ENCODE measurements at regions not wholly inside any gene's neighbourhood (a gene's known extent, or its start where the extent isn't known, plus 50 kb on each side); places are given as distances from the start of the nearest gene placed in this dataset.

GRCh38 chr11:30712749-30713148, 126.6 kb upstream of the MPPED2 start:
- DNase-seq = no peak
- Histone ChIP-seq H3K27ac (ENCODE audit: low read length) (no peak overlapping the region), H3K4me1 (ENCODE audit: control insufficient read depth, insufficient read depth, low read length) (no peaks in the 10 kb centered on the region), H3K27me3 (ENCODE audit: control insufficient read depth, insufficient read depth, low read length) (no peaks in the 10 kb centered on the region), H3K36me3 (ENCODE audit: control insufficient read depth, insufficient read depth, low read length) (no peaks in the 10 kb centered on the region), H3K9me3 (ENCODE audit: control insufficient read depth, low read depth, low read length) (no peaks in the 10 kb centered on the region), H3K4me3 (ENCODE audit: low read length) (no peak overlapping the region)
- WGBS (ENCODE audit: insufficient coverage, low lambda C conversion rate) = no CpG with 5 or more reads among the region's 2 CpGs

- H3K27me3 ChIP-seq (ENCODE audit: control insufficient read depth, insufficient read depth, low read length) = no peaks in the 10 kb centered on the region
- no peak overlapping the region for H3K27ac ChIP-seq (ENCODE audit: low read length)
- H3K4me3 ChIP-seq (ENCODE audit: low read length) = no peak overlapping the region
- no peaks in the 10 kb centered on the region for H3K4me1 ChIP-seq (ENCODE audit: control insufficient read depth, insufficient read depth, low read length)
- H3K9me3 ChIP-seq (ENCODE audit: control insufficient read depth, low read depth, low read length) = no peaks in the 10 kb centered on the region
- no CpG with 5 or more reads among the region's 4 CpGs for WGBS (ENCODE audit: insufficient coverage, low lambda C conversion rate)
- DNase-seq = no peak
- no peaks in the 10 kb centered on the region for H3K36me3 ChIP-seq (ENCODE audit: control insufficient read depth, insufficient read depth, low read length)
Measured at GRCh38 chr11:30710221-30710620, 124.1 kb upstream of the MPPED2 start.

- Histone ChIP-seq H3K4me1 (ENCODE audit: control insufficient read depth, insufficient read depth, low read length) (no peaks in the 10 kb centered on the region), H3K27ac (ENCODE audit: low read length) (no peak overlapping the region), H3K36me3 (ENCODE audit: control insufficient read depth, insufficient read depth, low read length) (no peaks in the 10 kb centered on the region), H3K27me3 (ENCODE audit: control insufficient read depth, insufficient read depth, low read length) (no peaks in the 10 kb centered on the region), H3K9me3 (ENCODE audit: control insufficient read depth, low read depth, low read length) (no peaks in the 10 kb centered on the region), H3K4me3 (ENCODE audit: low read length) (no peak overlapping the region)
- DNase-seq = no peak
Measured at GRCh38 chr11:30707110-30707509, 121.0 kb upstream of the MPPED2 start.

GRCh38 chr11:30705913-30706675, 119.9 kb upstream of the MPPED2 start:
- Histone ChIP-seq H3K27ac (ENCODE audit: low read length) (no peak overlapping the region), H3K4me1 (ENCODE audit: control insufficient read depth, insufficient read depth, low read length) (no peaks in the 10 kb centered on the region), H3K27me3 (ENCODE audit: control insufficient read depth, insufficient read depth, low read length) (no peaks in the 10 kb centered on the region), H3K36me3 (ENCODE audit: control insufficient read depth, insufficient read depth, low read length) (no peaks in the 10 kb centered on the region), H3K9me3 (ENCODE audit: control insufficient read depth, low read depth, low read length) (no peaks in the 10 kb centered on the region), H3K4me3 (ENCODE audit: low read length) (no peak overlapping the region)
- WGBS (ENCODE audit: insufficient coverage, low lambda C conversion rate) = 43% methylated on average over 1 of the region's 2 CpGs
- DNase-seq = no peak

- no CpG with 5 or more reads among the region's 2 CpGs for WGBS (ENCODE audit: insufficient coverage, low lambda C conversion rate)
Measured at GRCh38 chr11:30698425-30698824, 112.3 kb upstream of the MPPED2 start.

GRCh38 chr11:30697032-30697431, 110.9 kb upstream of the MPPED2 start:
- H3K27ac ChIP-seq (ENCODE audit: low read length) = no peak overlapping the region
- H3K9me3 ChIP-seq (ENCODE audit: control insufficient read depth, low read depth, low read length) = no peaks in the 10 kb centered on the region
- no peak overlapping the region for H3K4me3 ChIP-seq (ENCODE audit: low read length)
- DNase-seq = no peak
- H3K27me3 ChIP-seq (ENCODE audit: control insufficient read depth, insufficient read depth, low read length) = no peaks in the 10 kb centered on the region
- no peaks in the 10 kb centered on the region for H3K36me3 ChIP-seq (ENCODE audit: control insufficient read depth, insufficient read depth, low read length)
- WGBS (ENCODE audit: insufficient coverage, low lambda C conversion rate) = no CpG with 5 or more reads among the region's 4 CpGs
- no peaks in the 10 kb centered on the region for H3K4me1 ChIP-seq (ENCODE audit: control insufficient read depth, insufficient read depth, low read length)

More at GRCh38 chr11:30698425-30698824, 112.3 kb upstream of the MPPED2 start:
- Histone ChIP-seq H3K4me1 (ENCODE audit: control insufficient read depth, insufficient read depth, low read length) (no peaks in the 10 kb centered on the region), H3K27me3 (ENCODE audit: control insufficient read depth, insufficient read depth, low read length) (no peaks in the 10 kb centered on the region), H3K36me3 (ENCODE audit: control insufficient read depth, insufficient read depth, low read length) (no peaks in the 10 kb centered on the region), H3K27ac (ENCODE audit: low read length) (no peak overlapping the region), H3K4me3 (ENCODE audit: low read length) (no peak overlapping the region), H3K9me3 (ENCODE audit: control insufficient read depth, low read depth, low read length) (no peaks in the 10 kb centered on the region)
- no peak for DNase-seq

GRCh38 chr11:30684772-30685171, 98.6 kb upstream of the MPPED2 start:
- Histone ChIP-seq H3K4me1 (ENCODE audit: control insufficient read depth, insufficient read depth, low read length) (no peaks in the 10 kb centered on the region), H3K27me3 (ENCODE audit: control insufficient read depth, insufficient read depth, low read length) (no peaks in the 10 kb centered on the region), H3K4me3 (ENCODE audit: low read length) (no peak overlapping the region), H3K9me3 (ENCODE audit: control insufficient read depth, low read depth, low read length) (no peaks in the 10 kb centered on the region), H3K27ac (ENCODE audit: low read length) (no peak overlapping the region), H3K36me3 (ENCODE audit: control insufficient read depth, insufficient read depth, low read length) (no peaks in the 10 kb centered on the region)
- DNase-seq = no peak
- WGBS (ENCODE audit: insufficient coverage, low lambda C conversion rate) = no CpG with 5 or more reads among the region's 2 CpGs

- no peak overlapping the region for H3K27ac ChIP-seq (ENCODE audit: low read length)
- no peak for DNase-seq
- no peaks in the 10 kb centered on the region for H3K36me3 ChIP-seq (ENCODE audit: control insufficient read depth, insufficient read depth, low read length)
- no peaks in the 10 kb centered on the region for H3K4me1 ChIP-seq (ENCODE audit: control insufficient read depth, insufficient read depth, low read length)
- WGBS (ENCODE audit: insufficient coverage, low lambda C conversion rate) = no CpG with 5 or more reads among the region's 1 CpG
- no peaks in the 10 kb centered on the region for H3K9me3 ChIP-seq (ENCODE audit: control insufficient read depth, low read depth, low read length)
- no peak overlapping the region for H3K4me3 ChIP-seq (ENCODE audit: low read length)
- no peaks in the 10 kb centered on the region for H3K27me3 ChIP-seq (ENCODE audit: control insufficient read depth, insufficient read depth, low read length)
Measured at GRCh38 chr11:30683176-30683575, 97.0 kb upstream of the MPPED2 start.

- H3K36me3 ChIP-seq (ENCODE audit: control insufficient read depth, insufficient read depth, low read length) = no peaks in the 10 kb centered on the region
- no peaks in the 10 kb centered on the region for H3K9me3 ChIP-seq (ENCODE audit: control insufficient read depth, low read depth, low read length)
- no peak for DNase-seq
- 43% methylated on average over 1 of the region's 2 CpGs for WGBS (ENCODE audit: insufficient coverage, low lambda C conversion rate)
- no peaks in the 10 kb centered on the region for H3K27me3 ChIP-seq (ENCODE audit: control insufficient read depth, insufficient read depth, low read length)
- no peaks in the 10 kb centered on the region for H3K4me1 ChIP-seq (ENCODE audit: control insufficient read depth, insufficient read depth, low read length)
- no peak overlapping the region for H3K27ac ChIP-seq (ENCODE audit: low read length)
- H3K4me3 ChIP-seq (ENCODE audit: low read length) = no peak overlapping the region
Measured at GRCh38 chr11:30666817-30667216, 80.7 kb upstream of the MPPED2 start.

- no peaks in the 10 kb centered on the region for H3K4me1 ChIP-seq (ENCODE audit: control insufficient read depth, insufficient read depth, low read length)
- no peak overlapping the region for H3K27ac ChIP-seq (ENCODE audit: low read length)
- WGBS (ENCODE audit: insufficient coverage, low lambda C conversion rate) = no CpG with 5 or more reads among the region's 5 CpGs
- no peaks in the 10 kb centered on the region for H3K27me3 ChIP-seq (ENCODE audit: control insufficient read depth, insufficient read depth, low read length)
- no peak for DNase-seq
- H3K36me3 ChIP-seq (ENCODE audit: control insufficient read depth, insufficient read depth, low read length) = no peaks in the 10 kb centered on the region
- no peaks in the 10 kb centered on the region for H3K9me3 ChIP-seq (ENCODE audit: control insufficient read depth, low read depth, low read length)
- H3K4me3 ChIP-seq (ENCODE audit: low read length) = no peak overlapping the region
Measured at GRCh38 chr11:30665067-30665466, 78.9 kb upstream of the MPPED2 start.

- Histone ChIP-seq H3K27ac (ENCODE audit: low read length) (no peak overlapping the region), H3K36me3 (ENCODE audit: control insufficient read depth, insufficient read depth, low read length) (no peaks in the 10 kb centered on the region), H3K9me3 (ENCODE audit: control insufficient read depth, low read depth, low read length) (no peaks in the 10 kb centered on the region), H3K4me3 (ENCODE audit: low read length) (no peak overlapping the region), H3K4me1 (ENCODE audit: control insufficient read depth, insufficient read depth, low read length) (no peaks in the 10 kb centered on the region), H3K27me3 (ENCODE audit: control insufficient read depth, insufficient read depth, low read length) (no peaks in the 10 kb centered on the region)
- WGBS (ENCODE audit: insufficient coverage, low lambda C conversion rate) = no CpG with 5 or more reads among the region's 1 CpG
- DNase-seq = no peak
Measured at GRCh38 chr11:30653606-30654005, 67.5 kb upstream of the MPPED2 start.

All from large intestine (tissue), 3 donors.